Lower leg skin (tissue), 3 donors: ENCODE measurements at regions not wholly inside any gene's neighbourhood (a gene's known extent, or its start where the extent isn't known, plus 50 kb on each side); places are given as distances from the start of the nearest gene placed in this dataset.

Experiments used
- POLR2A ChIP-seq, 2 donors: fragments of 450-650 bp; IDR thresholded peaks; one replicate each; pipeline ENCODE4 v1.6.1; 2016 to 2017; ENCODE audit warnings: antibody characterized with exemption in 2 of 2, mild to moderate bottlenecking in 1 of 2, moderate library complexity in 1 of 2
- TF ChIP-seq, protein P1 (sequence below), 3 donors: fragments of 450-650 bp; IDR thresholded peaks; one replicate each; pipeline ENCODE4 v1.5.1; 2016; ENCODE audit warnings: antibody characterized with exemption in 3 of 3, mild to moderate bottlenecking in 3 of 3, moderate library complexity in 2 of 3

DNA sequence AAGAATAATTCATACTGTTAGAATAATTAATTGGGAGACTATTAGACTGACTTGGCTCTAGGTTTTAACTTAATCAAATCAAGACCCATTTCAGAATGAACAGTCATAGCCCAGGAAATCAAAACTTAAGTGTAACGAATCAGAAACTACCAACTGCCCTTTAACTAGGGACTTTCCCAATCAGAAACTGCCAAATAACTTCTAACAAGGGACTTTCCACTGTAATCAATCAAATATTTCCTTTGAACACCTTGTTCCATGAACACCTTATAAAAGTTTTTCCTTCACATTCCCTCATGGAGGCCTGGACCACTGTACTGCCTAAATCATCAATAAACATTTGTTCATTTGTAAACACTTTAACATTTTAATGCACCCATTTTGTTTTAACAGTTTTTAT lies 1054.7 kb upstream of the TMPRSS15 start:
- TF ChIP-seq, protein P1, sequence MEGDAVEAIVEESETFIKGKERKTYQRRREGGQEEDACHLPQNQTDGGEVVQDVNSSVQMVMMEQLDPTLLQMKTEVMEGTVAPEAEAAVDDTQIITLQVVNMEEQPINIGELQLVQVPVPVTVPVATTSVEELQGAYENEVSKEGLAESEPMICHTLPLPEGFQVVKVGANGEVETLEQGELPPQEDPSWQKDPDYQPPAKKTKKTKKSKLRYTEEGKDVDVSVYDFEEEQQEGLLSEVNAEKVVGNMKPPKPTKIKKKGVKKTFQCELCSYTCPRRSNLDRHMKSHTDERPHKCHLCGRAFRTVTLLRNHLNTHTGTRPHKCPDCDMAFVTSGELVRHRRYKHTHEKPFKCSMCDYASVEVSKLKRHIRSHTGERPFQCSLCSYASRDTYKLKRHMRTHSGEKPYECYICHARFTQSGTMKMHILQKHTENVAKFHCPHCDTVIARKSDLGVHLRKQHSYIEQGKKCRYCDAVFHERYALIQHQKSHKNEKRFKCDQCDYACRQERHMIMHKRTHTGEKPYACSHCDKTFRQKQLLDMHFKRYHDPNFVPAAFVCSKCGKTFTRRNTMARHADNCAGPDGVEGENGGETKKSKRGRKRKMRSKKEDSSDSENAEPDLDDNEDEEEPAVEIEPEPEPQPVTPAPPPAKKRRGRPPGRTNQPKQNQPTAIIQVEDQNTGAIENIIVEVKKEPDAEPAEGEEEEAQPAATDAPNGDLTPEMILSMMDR (IDR thresholded peaks at IDR 0.05) = no peak
- TF ChIP-seq POLR2A (IDR thresholded peaks at IDR 0.05) = no peak
